Naive thymus-derived CD8-positive, alpha-beta T cell (primary cell): ENCODE measurements at regions not wholly inside any gene's neighbourhood (a gene's known extent, or its start where the extent isn't known, plus 50 kb on each side); places are given as distances from the start of the nearest gene placed in this dataset.
A peak's percentile ranks its signal among the peaks of the same experiment; 100 is the strongest.
"Not testable (repeated sequence)": the region's sequence is repeated elsewhere in the genome, so short reads cannot be mapped to it uniquely, and the experiment has no call there.

Source experiments
- ATAC-seq, 2 donors: fragments of 150-1000 bp; cut with Tn5 transposase in 1 of 2; sonication (Bioruptor Pico), chemical (Tn5 transposase) in 1 of 2; 1 replicate in 1 of 2; 2 replicates in 1 of 2; pipeline ENCODE4 v1.10.0; 2021; ENCODE audit warnings: mild to moderate bottlenecking in 2 of 2, moderate library complexity in 2 of 2
- POLR2A ChIA-PET: fragments of 350-600 bp; sonication (Branson Sonifier 250); formaldehyde crosslinking; loops from one replicate; lab custom pipeline; 2021; ENCODE audit warnings: antibody characterized with exemption; lab: Charles Lee
- DNase-seq, 10 donors: peaks; one replicate each; pipeline versions ENCODE4 v3.0.0 to v3.0.0-alpha.2; 2020 to 2022
- H3K27ac Mint-ChIP-seq, 10 donors: one replicate each; pipeline ENCODE4 v1.8.0; 2020 to 2022; ENCODE audit warnings: mild to moderate bottlenecking in 10 of 10, mixed read lengths in 10 of 10, moderate library complexity in 4 of 10, inconsistent platforms in 1 of 10
- H3K27me3 Mint-ChIP-seq, 5 donors: one replicate each; pipeline ENCODE4 v1.8.0; 2021 to 2022; ENCODE audit warnings: mixed read lengths in 5 of 5
- H3K36me3 Mint-ChIP-seq, 3 donors: one replicate each; pipeline ENCODE4 v1.8.0; 2020 to 2022; ENCODE audit warnings: mixed read lengths in 3 of 3, mild to moderate bottlenecking in 2 of 3, inconsistent platforms in 1 of 3
- H3K4me1 Mint-ChIP-seq, 4 donors: one replicate each; pipeline ENCODE4 v1.8.0; 2021 to 2022; ENCODE audit warnings: mixed read lengths in 4 of 4
- H3K4me3 Mint-ChIP-seq, 10 donors: one replicate each; pipeline ENCODE4 v1.8.0; 2020 to 2022; ENCODE audit warnings: mild to moderate bottlenecking in 10 of 10, mixed read lengths in 10 of 10, moderate library complexity in 6 of 10, inconsistent platforms in 1 of 10
- H3K9me3 Mint-ChIP-seq, 9 donors: one replicate each; pipeline ENCODE4 v1.8.0; 2020 to 2022; ENCODE audit warnings: mixed read lengths in 9 of 9, mild to moderate bottlenecking in 3 of 9, inconsistent platforms in 1 of 9, moderate library complexity in 1 of 9

- DNase-seq (no peak), ATAC-seq (no peak)
- H3K4me3 Mint-ChIP-seq: no peak overlapping the region
- H3K4me1 Mint-ChIP-seq: peaks cover 0 to 6% (median 0%) of the 10 kb centered on the region in 4 donors
- no peaks in the 10 kb centered on the region for H3K36me3 Mint-ChIP-seq
- no peak overlapping the region for H3K27ac Mint-ChIP-seq
- peaks cover 0 to 2% (median 0%) of the 10 kb centered on the region in 5 donors for H3K27me3 Mint-ChIP-seq
- POLR2A ChIA-PET: no interaction called here
- no peaks in the 10 kb centered on the region for H3K9me3 Mint-ChIP-seq
Observed at GRCh38 chr11:93608364-93608763, 53.1 kb upstream of the CEP295 start.

DNA sequence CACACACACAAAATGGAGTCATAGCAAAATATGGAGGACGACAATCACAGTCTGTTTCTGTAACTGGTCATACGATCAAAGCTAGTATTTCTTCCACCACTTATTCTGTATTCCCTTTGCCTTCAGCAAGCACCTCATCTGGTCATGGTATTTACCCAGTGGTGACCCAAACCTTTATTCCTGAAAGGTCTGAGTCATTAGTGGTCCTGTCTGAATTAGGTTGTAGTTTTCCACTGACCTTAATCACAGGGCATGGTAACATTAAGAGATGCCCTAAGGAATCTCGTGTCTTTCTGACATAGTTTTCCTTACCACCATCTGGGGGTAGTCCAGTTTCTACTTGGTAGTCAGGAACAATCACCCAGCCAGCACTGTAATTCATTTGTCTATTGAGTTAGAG is 54.8 kb upstream of the CEP295 start:
- Mint-ChIP-seq H3K27me3 (peaks cover 0 to 5% (median 0%) of the 10 kb centered on the region in 5 donors), H3K27ac (no peak overlapping the region), H3K4me3 (no peak overlapping the region), H3K4me1 (peaks cover 0 to 2% (median 0%) of the 10 kb centered on the region in 4 donors), H3K9me3 (peaks cover 0 to 2% (median 0%) of the 10 kb centered on the region in 9 donors), H3K36me3 (no peaks in the 10 kb centered on the region)
- DNase-seq (no peak), ATAC-seq (no peak)
- POLR2A ChIA-PET: no interaction called here

DNA sequence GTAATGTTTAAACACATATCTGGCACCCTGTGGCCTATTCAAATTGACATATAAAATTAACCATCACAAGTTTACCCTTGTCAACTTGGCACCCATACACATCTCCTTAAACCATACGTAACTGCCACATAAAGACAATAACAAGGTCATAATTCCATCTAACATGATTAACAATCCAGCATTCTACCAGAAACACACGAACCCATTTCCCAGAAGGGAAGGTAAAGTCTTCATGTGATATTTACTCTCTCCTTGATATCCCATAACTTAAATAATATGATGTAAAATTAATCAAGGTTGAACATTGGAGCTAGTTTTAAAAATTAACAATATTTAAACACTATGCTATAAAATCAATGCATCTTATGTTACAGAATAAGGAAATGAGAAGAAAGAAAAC is 55.2 kb upstream of the CEP295 start:
- H3K4me1 Mint-ChIP-seq: no peaks in the 10 kb centered on the region
- peaks cover 0 to 2% (median 0%) of the 10 kb centered on the region in 9 donors for H3K9me3 Mint-ChIP-seq
- no peaks in the 10 kb centered on the region for H3K36me3 Mint-ChIP-seq

GRCh38 chr11:93605642-93606041 is 55.8 kb upstream of the CEP295 start:
- POLR2A ChIA-PET: no interaction called here
- H3K4me3 Mint-ChIP-seq: no peak overlapping the region
- peaks cover 0 to 2% (median 0%) of the 10 kb centered on the region in 9 donors for H3K9me3 Mint-ChIP-seq
- ATAC-seq: no peak
- H3K4me1 Mint-ChIP-seq: no peaks in the 10 kb centered on the region
- DNase-seq: no peak
- peaks cover 0 to 8% (median 4%) of the 10 kb centered on the region in 5 donors for H3K27me3 Mint-ChIP-seq
- H3K27ac Mint-ChIP-seq: no peak overlapping the region
- H3K36me3 Mint-ChIP-seq: no peaks in the 10 kb centered on the region

More for the DNA sequence above, 55.2 kb upstream of the CEP295 start:
- Mint-ChIP-seq H3K4me3 (no peak overlapping the region), H3K27me3 (peaks cover 0 to 5% (median 0%) of the 10 kb centered on the region in 5 donors), H3K27ac (no peak overlapping the region)
- ATAC-seq: no peak
- no peak for DNase-seq
- POLR2A ChIA-PET: no interaction called here

GRCh38 chr11:93604008-93604660 is 57.3 kb upstream of the CEP295 start:
- H3K27me3 Mint-ChIP-seq: peaks cover 0 to 13% (median 6%) of the 10 kb centered on the region in 5 donors
- DNase-seq (no peak), ATAC-seq (no peak)
- H3K36me3 Mint-ChIP-seq: no peaks in the 10 kb centered on the region
- H3K4me1 Mint-ChIP-seq: no peaks in the 10 kb centered on the region
- POLR2A ChIA-PET: no interaction called here
- peaks cover 0 to 2% (median 0%) of the 10 kb centered on the region in 9 donors for H3K9me3 Mint-ChIP-seq
- no peak overlapping the region for H3K27ac Mint-ChIP-seq
- H3K4me3 Mint-ChIP-seq: no peak overlapping the region

DNA sequence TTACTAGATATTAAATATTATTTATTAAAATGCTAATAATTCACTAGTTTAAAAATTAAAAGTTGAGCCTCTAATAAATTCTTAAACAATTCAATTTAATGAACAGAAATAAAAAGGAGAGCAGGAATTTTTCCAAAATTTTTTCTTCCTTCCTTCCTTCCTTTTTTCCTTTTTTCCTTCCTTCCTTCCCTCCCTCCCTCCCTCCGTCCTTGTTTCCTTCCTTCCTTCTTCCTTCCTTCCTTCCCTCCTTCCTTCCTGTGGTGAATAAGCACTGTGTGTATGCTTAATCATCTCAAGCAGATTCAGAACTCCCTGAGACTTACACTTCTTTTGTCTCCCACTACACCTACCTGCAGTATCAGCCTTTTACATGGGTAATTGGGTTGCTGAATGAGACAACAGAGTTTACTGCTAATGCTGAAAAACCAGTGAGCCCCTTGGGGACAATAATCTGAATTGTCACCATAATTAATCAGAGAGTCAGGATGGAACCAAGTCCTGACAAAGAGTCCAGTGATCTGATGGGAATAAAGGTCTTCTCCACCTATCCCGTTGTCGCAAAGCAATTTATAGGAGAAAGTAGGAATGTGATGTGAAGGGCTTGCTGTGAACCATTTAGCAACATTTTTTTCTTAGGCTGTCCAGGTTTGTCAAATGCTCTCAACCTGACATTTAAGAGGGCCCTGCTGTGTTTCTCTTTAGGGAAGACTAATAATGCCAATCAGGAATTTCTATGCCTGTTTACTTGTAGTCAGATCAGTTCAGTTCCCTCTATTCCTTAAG is 58.1 kb upstream of the CEP295 start:
- H3K27me3 Mint-ChIP-seq: peaks cover 0 to 17% (median 9%) of the 10 kb centered on the region in 5 donors
- H3K27ac Mint-ChIP-seq: peak overlapping the region in 1 of 10 donors; percentile 34
- H3K4me3 Mint-ChIP-seq: no peak overlapping the region
- peaks cover 0 to 2% (median 0%) of the 10 kb centered on the region in 9 donors for H3K9me3 Mint-ChIP-seq
- no peak for DNase-seq
- POLR2A ChIA-PET: no interaction called here
- H3K4me1 Mint-ChIP-seq: no peaks in the 10 kb centered on the region
- H3K36me3 Mint-ChIP-seq: no peaks in the 10 kb centered on the region
- no peak for ATAC-seq

DNA sequence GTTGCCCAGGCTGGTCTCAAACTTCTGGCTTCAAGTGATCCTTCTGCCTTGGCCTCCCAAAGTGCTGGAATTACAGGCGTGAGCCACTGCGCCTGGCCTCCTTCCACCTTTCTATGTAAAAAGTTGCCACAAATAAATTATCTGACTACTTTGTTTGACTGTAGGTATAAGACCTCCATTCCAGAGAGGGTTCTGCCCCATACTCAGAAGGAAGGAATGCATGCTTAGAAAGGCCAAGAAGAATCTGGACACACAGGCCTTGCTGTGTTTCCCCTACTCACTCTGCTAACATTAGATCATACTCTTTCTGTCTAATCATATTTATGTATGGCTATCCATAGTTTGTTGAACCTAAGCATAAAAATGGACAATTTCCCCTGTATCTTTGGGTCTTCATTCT is 53.0 kb upstream of the SMCO4 start:
- DNase-seq, H3K4me1 Mint-ChIP-seq, H3K4me3 Mint-ChIP-seq, H3K36me3 Mint-ChIP-seq, H3K27ac Mint-ChIP-seq, ATAC-seq, H3K9me3 Mint-ChIP-seq, POLR2A ChIA-PET: not testable (repeated sequence)
- H3K27me3 Mint-ChIP-seq: peaks cover 0 to 13% (median 9%) of the 10 kb centered on the region in 5 donors
